Ascending aorta (tissue), 2 donors: ENCODE measurements at regions not wholly inside any gene's neighbourhood (a gene's known extent, or its start where the extent isn't known, plus 50 kb on each side); places are given as distances from the start of the nearest gene placed in this dataset.

Experiments used
- DNase-seq, 2 donors: peaks; one replicate each; pipeline ENCODE4 v3.0.0-alpha.2; 2019; ENCODE audit warnings: low spot score in 2 of 2
- H3K27ac ChIP-seq, 2 donors: fragments of 200-600 bp; sonication (generic); one replicate each; pipeline ENCODE4 v1.5.1; 2016 to 2017; ENCODE audit warnings: mild to moderate bottlenecking in 1 of 2
- H3K27me3 ChIP-seq: fragments of 200-600 bp; sonication (generic); one replicate; pipeline ENCODE4 v1.5.1; 2017
- H3K36me3 ChIP-seq, 2 donors: fragments of 200-600 bp; sonication (generic); one replicate each; pipeline ENCODE4 v1.5.1; 2016
- H3K4me1 ChIP-seq, 2 donors: fragments of 200-600 bp; sonication (generic); one replicate each; pipeline ENCODE4 v1.5.1; 2016 to 2017; ENCODE audit warnings: mild to moderate bottlenecking in 1 of 2
- H3K4me3 ChIP-seq, 2 donors: fragments of 200-600 bp; sonication (generic); one replicate each; pipeline ENCODE4 v1.5.1; 2016 to 2017; ENCODE audit warnings: mild to moderate bottlenecking in 1 of 2
- H3K9me3 ChIP-seq, 2 donors: fragments of 200-600 bp; sonication (generic); one replicate each; pipeline ENCODE4 v1.5.1; 2016
- CTCF ChIP-seq, 3 experiments: fragments of 200-600 bp in 2 of 3; fragments of 450-650 bp in 1 of 3; sonication (generic) in 2 of 3; IDR thresholded peaks; one replicate each; pipeline ENCODE4 v1.5.1; 2016 to 2019; ENCODE audit warnings: antibody characterized with exemption in 3 of 3, mild to moderate bottlenecking in 1 of 3, moderate library complexity in 1 of 3
- intact Hi-C: fragments of 100-400 bp; cut with DNase I; formaldehyde crosslinking; loops from one replicate; pipeline ENCODE4 v1.15.1; 2023

- peak overlapping the region in 1 of 2 donors; percentile 81 for H3K27ac ChIP-seq
- H3K36me3 ChIP-seq: no peaks in the 10 kb centered on the region
- H3K27me3 ChIP-seq: no peaks in the 10 kb centered on the region
- H3K4me3 ChIP-seq: no peak overlapping the region
- no peak for TF ChIP-seq CTCF (IDR thresholded peaks at IDR 0.05)
- no peak for DNase-seq
- intact Hi-C loops: no loop called here
- H3K4me1 ChIP-seq: peaks cover 0 to 33% of the 10 kb centered on the region in 2 donors
- no peaks in the 10 kb centered on the region for H3K9me3 ChIP-seq
These were observed 92.7 kb upstream of the SLC38A2 start for GRCh38 chr12:46465307-46465706.

- Histone ChIP-seq H3K9me3 (no peaks in the 10 kb centered on the region), H3K36me3 (no peaks in the 10 kb centered on the region)
- TF ChIP-seq CTCF (IDR thresholded peaks at IDR 0.05): no peak
These were observed 92.3 kb upstream of the SLC38A2 start for GRCh38 chr12:46464863-46465262.

GRCh38 chr12:46462641-46463355 lies 90.2 kb upstream of the SLC38A2 start:
- no peak for DNase-seq
- Histone ChIP-seq H3K27me3 (no peaks in the 10 kb centered on the region), H3K36me3 (no peaks in the 10 kb centered on the region), H3K9me3 (no peaks in the 10 kb centered on the region), H3K4me3 (peak overlapping the region; percentile 12 to 17), H3K4me1 (peaks cover 0 to 40% of the 10 kb centered on the region in 2 donors), H3K27ac (peak overlapping the region; percentile 76 to 81)
- no peak for TF ChIP-seq CTCF (IDR thresholded peaks at IDR 0.05)
- intact Hi-C loops: loop anchor here (5.0 kb wide), 2 partner anchors 60 to 80 kb away; no protein-coding TSS in a partner anchor

More at GRCh38 chr12:46464863-46465262, 92.3 kb upstream of the SLC38A2 start:
- Histone ChIP-seq H3K4me1 (peaks cover 0 to 35% of the 10 kb centered on the region in 2 donors), H3K27ac (peak overlapping the region in 1 of 2 donors; percentile 81), H3K27me3 (no peaks in the 10 kb centered on the region), H3K4me3 (no peak overlapping the region)
- intact Hi-C loops: loop anchor here (5.0 kb wide), 2 partner anchors 63 to 83 kb away; no protein-coding TSS in a partner anchor
- no peak for DNase-seq

- no peaks in the 10 kb centered on the region for H3K36me3 ChIP-seq
- DNase-seq: no peak
- no peaks in the 10 kb centered on the region for H3K9me3 ChIP-seq
- H3K27ac ChIP-seq: peak overlapping the region; percentile 76 to 81
- peaks cover 0 to 40% of the 10 kb centered on the region in 2 donors for H3K4me1 ChIP-seq
- peak overlapping the region; percentile 12 to 17 for H3K4me3 ChIP-seq
- intact Hi-C loops: loop anchor here (5.0 kb wide), 2 partner anchors 60 to 80 kb away; no protein-coding TSS in a partner anchor
- no peaks in the 10 kb centered on the region for H3K27me3 ChIP-seq
- no peak for TF ChIP-seq CTCF (IDR thresholded peaks at IDR 0.05)
These were observed 89.5 kb upstream of the SLC38A2 start for GRCh38 chr12:46461907-46462640.

GRCh38 chr12:46461459-46461858 lies 88.9 kb upstream of the SLC38A2 start:
- intact Hi-C loops: loop anchor here (5.0 kb wide), 2 partner anchors 59 to 79 kb away; no protein-coding TSS in a partner anchor
- DNase-seq: no peak

More at GRCh38 chr12:46461459-46461858, 88.9 kb upstream of the SLC38A2 start:
- H3K36me3 ChIP-seq: no peaks in the 10 kb centered on the region
- H3K27me3 ChIP-seq: no peaks in the 10 kb centered on the region
- H3K4me3 ChIP-seq: no peak overlapping the region
- H3K27ac ChIP-seq: peak overlapping the region; percentile 76 to 81
- peaks cover 0 to 40% of the 10 kb centered on the region in 2 donors for H3K4me1 ChIP-seq
- no peak for TF ChIP-seq CTCF (IDR thresholded peaks at IDR 0.05)
- H3K9me3 ChIP-seq: no peaks in the 10 kb centered on the region
